Globus pallidus (tissue), 1 donor: ENCODE measurements at regions not wholly inside any gene's neighbourhood (a gene's known extent, or its start where the extent isn't known, plus 50 kb on each side); places are given as distances from the start of the nearest gene placed in this dataset.
"Not testable (repeated sequence)": the region's sequence is repeated elsewhere in the genome, so short reads cannot be mapped to it uniquely, and the experiment has no call there.

Experiments used
- DNase-seq: peaks from one replicate; pipeline ENCODE4 v3.0.0-alpha.2; 2015; ENCODE audit warnings: low spot score

DNA sequence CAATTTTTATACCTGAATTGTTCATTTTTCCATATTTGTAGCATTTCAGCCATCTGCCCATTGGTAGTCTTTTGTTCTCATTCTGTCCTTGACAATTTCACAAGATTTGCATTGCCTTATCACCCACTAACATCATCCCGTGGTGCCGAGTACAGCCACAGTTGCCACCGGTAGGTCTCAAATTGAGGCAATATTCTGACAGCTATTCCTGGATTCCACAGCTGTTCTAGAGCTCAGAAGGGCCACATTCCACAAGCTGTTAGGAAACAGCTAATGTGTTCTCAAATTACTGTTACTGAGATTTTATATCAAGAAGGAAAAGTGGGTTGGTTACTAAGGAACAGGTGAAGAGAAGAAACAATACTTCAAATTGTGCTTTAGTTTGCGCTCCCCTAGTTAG, 178.8 kb downstream of the RPRM start:
- no peak for DNase-seq

DNA sequence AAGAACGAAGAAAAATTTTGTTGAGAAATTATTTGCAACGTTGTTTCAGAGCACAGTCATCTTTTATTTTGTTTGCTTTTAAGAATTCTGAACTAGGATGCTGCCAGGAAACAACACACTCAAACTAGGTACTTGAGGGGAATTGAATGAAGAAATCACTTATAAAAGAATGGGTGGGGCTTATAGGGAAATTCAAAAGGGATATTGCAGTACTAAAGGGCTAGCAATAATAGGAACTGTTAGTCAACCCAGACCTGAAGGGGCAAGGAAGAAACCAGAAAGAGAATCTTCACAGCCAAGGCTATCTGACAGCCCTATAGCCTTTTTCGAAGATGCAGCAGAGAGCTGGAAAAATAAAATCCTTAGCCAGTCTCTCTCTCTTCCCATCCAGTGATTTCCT, 179.3 kb downstream of the RPRM start:
- no peak for DNase-seq

DNA sequence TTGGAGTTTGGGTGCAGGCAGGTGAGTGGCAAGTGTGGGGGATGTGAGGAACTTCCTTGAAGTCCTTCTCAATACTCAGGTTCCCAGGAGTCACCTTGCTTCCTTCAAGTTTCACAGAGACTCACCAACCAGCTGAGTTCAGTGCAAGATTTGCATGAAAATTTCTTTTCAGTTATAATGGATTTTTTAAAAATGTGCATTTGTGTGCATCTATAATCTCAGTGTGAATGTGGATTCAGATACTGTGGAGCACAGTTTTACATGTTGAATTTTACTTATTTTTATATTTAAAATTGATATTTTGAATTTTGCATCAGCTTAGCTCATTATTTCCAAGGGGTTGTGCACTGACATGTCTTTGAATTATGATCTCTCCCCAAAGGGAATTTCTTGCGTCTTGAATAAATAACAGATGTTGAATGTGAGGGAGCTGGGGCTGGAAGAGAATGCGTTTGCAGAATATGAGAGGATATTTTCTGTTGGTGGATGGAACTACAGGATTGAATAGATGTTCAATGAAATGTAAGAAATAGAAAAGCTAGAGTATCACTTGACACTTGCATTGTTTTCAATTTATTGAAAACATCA, 184.3 kb downstream of the RPRM start:
- DNase-seq = no peak

DNA sequence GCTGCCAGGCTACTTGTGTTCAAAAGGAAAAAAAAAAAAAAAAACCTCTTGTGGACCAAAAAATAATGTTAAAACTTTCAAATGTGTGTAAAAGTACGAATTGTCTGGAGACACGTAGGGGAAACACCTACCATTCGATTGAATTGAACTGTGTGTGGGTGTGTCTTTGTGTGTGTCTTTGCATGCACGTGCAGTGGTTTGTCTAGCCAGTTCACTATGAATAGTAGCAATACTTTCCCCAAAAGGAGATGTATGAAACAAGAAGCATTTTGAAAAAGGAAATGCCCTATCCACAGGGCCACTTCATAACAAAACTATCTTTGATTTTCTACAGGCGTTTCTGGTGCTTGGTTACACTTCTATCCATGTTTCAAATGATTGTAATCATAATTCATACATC, 186.8 kb downstream of the RPRM start:
- DNase-seq = no peak

DNA sequence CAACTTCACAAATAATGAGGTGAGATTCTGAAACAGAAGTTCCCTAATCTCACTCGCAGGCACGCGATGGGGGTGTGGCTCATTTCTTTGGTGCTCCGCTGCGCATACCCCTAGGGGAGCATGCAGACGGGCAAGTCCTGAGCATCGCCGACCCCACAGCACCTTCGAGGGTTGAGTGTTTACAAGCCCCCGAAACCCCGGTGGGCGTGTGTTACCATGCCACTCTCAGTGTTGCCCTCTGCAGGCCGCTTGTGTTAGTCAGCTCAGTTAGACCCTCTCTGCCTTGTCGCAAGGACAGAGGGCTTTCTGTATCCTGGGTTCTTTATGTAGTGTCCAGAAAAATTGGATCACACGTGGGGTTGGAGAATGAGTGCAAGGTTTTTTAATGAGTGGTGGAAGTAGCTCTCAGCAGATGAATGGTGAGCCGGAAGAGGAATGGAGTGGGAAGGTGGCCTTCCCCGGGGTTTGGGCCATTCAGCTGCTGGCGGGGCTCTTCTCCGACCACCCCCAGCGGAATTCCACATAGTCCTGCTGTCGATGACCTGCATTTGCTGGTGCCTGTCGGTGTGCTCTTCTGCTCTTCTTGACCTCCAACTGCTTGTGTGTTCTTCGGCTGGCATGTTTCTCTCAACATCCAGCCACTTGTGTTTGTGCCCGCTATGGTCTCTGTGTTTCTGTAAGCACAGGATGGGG, 191.3 kb downstream of the RPRM start:
- DNase-seq = peak; percentile 5

DNA sequence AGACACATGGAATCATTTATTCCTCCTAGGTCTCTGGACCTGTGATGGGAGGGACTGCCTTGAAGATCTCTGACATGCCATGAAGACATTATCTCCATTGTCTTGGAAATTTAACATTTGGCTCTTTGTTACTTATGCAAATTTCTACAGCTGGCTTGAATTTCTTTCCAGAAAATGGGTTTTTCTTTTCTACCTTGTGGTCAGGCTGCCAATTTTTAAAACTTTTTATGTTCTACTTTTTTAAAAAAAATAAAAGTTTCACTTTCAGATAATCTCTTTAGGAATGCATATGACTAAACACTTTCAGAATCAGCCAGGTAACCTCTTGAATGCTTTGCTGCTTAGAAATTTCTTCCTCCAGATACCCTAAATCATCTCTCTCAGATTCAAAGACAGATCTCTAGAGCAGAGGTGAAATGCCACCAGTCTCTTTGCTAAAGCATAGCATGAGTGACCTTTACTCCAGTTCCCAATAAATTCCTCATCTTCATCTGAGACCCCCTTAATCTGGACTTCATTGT, 209.6 kb downstream of the RPRM start:
- no peak for DNase-seq

DNA sequence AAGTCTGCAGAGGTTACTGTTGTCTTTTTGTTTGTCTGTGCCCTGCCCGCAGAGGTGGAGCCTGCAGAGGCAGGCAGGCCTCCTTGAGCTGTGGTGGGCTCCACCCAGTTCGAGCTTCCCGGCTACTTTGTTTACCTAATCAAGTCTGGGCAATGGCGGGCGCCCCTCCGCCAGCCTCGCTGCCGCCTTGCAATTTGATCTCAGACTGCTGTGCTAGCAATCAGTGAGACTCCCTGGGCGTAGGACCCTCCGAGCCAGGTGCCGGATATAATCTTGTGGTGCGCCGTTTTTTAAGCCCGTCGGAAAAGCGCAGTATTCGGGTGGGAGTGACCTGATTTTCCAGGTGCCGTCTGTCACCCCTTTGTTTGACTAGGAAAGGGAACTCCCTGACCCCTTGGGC, 221.7 kb downstream of the RPRM start:
- DNase-seq = not testable (repeated sequence)

DNA sequence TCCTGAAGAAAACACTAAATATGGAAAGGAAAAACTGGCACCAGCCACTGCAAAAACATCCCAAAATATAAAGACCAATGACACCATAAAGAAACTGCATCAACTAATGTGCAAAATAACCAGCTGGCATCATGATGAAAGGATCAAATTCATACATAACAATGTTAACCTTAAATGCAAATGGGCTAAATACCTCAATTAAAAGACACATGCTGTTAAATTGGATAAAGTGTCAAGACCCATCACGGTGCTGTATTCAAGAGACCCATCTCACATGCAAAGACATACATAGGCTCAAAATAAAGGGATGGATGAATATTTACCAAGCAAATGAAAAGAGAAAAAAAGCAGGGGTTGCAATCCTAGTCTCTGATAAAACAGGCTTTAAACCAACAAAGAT, 231.9 kb downstream of the RPRM start:
- DNase-seq = not testable (repeated sequence)

DNA sequence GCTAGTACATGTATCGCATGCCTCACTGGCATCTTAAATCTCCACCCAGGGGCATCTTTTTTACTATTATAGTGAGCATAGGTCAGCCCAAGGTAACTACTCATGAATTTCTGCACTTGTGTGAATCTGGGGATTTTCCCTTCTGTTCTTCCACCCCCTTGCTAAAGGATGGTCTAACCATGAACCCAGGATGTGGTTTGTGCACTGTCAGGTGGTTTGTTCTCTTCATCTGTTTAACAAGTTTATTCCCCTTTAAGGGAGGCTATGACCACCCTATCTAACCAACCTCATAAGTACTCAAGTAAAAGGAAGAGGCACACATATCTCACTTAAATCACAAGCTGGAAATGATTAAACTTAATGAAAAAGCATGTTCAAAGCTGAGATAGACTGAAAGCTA, 243.0 kb downstream of the RPRM start:
- DNase-seq = no peak

DNA sequence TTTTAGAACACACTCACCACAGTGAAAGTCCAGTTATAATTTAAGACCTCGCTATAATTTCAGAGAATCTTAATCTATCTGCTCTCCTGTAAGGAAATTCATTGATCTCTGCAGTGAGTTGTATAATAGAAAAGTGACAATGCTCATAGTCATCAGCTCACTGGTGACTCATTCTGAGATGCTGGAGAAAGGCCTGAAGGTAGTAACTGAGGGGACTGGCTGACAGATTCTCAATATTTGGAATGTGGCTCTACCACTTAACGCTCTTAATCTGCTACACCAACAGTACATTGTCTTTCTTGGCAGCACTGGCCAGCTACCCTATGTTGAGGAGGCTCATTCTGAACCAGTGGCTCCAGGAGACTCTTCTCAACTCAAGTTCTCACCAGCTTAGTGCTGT, 246.1 kb downstream of the RPRM start:
- DNase-seq = no peak

DNA sequence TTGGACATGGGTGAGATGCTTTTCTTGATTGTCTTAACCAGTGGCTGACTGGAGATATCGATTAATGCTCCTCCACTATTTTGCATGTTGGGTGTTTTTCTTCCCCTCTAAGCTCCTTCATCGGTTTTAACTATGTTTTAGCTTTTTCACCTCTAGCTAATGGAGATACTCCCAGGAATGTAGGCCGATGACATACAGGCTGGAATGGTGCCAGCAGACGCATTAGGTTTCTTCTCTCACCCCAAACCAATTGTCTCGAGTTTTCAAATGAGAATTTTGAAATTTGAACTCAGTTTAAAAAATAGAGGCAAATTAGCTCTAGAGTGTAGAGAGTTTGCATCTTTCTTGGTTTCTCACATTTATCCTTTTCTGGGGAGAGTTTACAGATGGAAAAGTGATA, 247.6 kb downstream of the RPRM start:
- no peak for DNase-seq

DNA sequence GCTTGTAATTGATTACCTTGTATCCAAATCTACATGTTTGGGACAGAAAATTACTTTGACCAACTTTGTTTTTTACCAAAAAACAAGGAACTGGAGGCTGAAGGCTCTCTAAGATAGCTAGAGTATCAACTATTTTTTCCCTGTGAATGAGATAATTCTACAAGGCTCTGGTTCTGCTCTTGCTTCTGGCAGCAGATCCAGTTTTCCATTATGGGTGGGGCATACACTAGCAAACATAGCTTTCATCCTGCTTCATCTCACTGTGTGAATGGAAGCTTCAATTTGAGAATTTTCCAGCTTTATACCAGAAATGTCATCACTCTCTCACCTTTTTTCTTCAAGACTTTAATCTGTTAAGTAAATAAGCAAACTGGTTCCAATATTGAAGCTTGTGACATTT, 249.7 kb downstream of the RPRM start:
- no peak for DNase-seq

DNA sequence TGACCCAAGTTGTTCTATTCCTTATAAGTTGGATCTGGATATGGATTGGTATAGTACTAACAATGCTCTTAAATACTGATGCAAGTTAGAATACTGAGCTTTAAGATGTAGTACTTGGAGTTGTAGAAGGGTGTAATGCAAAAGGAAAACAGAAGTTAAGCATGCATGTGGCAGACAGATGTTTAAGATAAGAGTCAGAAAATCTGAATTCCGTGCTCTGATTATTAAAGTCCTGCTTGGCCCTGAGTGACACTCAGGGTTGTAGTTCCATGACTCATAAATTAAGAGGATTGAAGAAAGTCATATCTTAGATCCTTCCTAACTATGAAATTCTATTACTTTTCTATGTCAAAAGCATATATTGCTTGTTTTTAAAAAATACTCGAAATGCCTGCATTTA, 250.6 kb downstream of the RPRM start:
- no peak for DNase-seq

DNA sequence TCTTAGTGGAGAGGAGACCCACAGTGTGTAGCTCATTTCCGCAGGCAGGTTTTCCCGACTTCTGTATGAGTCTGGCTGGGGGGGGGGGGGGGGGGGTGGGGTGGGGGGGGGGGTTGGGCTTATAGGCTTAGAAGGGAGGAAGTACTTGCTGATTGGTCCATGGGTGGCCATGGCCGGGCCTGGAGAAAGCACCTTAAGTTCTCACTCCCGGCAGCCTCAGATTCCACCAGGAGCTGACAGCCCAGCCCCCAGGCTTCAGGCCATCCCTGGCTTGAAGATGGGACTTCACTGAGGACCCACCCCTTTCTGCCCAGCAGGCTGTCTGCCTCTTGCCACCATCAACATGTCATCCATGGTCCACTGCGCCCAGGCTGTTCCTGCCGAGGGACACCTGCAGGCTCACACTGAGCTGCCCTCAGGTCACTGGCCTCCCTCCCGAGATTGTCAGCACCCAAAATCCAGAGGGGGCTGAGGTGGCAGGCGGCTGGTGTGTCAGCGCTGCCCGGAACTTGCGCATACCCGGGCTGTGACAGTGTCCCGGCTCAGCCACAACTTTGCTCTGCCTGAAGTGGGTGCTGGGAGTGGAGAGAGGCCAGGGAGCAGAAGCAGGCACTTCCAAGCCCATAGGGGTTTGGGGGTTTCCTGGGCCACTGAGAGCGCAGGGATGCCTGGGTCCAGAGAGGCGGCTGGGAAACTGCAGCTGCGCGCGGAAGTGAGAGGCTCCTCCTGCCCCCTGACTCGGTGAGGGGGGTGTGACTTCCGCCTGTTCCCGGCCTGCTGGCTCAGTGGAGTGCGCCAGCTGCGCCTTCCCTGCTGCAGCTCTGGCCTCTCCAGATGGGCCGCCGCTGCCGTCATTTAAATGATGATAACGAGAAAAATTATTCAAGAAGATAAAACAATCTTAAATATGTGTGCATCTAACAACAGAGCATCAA, 256.1 kb downstream of the RPRM start:
- DNase-seq = no peak

DNA sequence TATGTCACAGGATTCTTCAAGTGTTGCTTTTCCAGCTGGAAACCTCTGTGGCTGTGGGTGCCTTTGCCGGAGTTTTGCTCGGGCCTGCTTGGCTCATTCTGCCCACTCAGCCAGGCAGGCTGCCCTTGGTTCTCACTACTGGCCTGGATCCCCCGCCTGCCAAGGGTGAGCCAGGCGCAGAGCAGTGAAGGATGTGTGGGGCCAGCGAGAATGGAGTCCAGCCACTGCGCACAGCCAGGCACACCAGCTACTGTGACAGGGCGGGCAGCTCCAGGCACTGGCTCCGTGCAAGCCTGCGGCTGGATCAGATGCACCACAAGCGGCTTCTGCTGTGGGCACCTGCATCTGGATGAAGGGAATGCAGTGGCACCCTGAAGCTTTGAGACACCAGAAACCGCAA, 257.1 kb downstream of the RPRM start:
- DNase-seq = no peak

DNA sequence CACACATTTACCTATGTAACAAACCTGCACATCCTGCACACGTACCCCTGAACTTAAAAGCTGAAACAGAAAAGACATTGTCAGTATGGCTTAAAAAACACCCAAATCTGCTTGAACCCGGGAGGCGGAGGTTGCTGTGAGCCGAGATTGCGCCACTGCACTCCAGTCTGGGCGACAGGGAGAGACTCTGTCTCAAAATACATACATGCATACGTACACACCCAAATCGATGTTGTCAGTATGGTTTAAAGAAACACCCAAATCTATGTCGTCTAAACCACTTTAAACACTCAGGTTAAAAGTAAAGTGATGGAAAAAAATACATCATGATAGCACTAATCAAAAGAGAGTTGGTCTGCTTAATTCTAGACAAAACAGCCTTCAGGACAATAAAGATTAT, 257.5 kb downstream of the RPRM start:
- DNase-seq = no peak

DNA sequence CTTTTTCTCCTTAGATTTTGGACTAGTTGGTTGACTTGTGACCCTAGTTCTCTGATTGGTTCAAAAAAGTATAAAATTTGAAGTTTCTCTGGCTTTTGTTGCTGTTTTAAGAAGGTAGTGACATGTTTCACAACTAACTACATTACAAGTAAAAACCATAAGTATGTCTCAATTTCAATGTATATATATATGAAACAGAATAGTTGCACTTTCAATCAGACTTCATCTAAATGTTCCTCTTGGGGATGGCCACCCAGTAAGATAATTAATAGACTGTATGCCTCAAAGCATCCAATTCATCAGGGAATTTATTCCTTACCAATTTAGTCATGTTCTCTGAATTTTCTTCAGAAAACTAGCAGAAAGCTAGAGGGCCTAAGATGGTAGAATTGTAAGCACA, 259.7 kb downstream of the RPRM start:
- DNase-seq = no peak

DNA sequence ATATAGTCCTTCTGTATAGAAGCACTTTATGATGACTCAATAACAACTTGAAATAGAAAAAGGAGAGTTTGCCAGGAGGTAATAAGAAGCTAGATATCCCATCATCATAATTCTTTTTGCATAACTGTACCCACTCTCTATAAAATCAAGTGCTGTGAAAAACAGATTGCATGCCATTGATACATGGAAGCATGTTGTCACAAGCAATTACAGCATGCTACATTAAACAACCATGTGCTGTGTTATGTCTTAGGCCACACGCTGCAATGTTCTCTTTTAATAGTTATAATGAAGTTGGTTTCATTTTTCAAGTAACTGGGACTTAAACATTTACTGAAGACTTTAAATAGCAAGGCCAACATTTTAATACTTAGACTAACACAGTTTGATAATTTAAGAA, 264.2 kb downstream of the RPRM start:
- DNase-seq = no peak

DNA sequence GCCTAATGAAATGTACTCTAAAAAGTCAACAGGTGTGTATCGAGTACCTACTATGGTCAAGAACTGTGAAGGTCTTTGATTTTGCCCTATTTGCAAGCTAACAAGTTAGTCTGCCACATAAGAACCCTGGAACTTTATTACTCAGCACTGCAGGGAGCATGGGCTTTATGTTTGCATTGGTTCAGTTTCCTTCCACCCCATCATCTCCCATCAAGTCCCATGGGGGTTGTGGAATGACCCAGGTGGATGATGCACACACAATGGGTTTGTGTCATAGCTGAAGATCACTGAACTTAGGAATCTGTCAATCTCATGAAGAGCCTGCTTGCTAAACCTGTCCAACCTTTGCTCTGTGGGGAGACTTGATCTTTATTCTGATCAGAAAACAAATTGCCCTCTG, 265.5 kb downstream of the RPRM start:
- DNase-seq = no peak

DNA sequence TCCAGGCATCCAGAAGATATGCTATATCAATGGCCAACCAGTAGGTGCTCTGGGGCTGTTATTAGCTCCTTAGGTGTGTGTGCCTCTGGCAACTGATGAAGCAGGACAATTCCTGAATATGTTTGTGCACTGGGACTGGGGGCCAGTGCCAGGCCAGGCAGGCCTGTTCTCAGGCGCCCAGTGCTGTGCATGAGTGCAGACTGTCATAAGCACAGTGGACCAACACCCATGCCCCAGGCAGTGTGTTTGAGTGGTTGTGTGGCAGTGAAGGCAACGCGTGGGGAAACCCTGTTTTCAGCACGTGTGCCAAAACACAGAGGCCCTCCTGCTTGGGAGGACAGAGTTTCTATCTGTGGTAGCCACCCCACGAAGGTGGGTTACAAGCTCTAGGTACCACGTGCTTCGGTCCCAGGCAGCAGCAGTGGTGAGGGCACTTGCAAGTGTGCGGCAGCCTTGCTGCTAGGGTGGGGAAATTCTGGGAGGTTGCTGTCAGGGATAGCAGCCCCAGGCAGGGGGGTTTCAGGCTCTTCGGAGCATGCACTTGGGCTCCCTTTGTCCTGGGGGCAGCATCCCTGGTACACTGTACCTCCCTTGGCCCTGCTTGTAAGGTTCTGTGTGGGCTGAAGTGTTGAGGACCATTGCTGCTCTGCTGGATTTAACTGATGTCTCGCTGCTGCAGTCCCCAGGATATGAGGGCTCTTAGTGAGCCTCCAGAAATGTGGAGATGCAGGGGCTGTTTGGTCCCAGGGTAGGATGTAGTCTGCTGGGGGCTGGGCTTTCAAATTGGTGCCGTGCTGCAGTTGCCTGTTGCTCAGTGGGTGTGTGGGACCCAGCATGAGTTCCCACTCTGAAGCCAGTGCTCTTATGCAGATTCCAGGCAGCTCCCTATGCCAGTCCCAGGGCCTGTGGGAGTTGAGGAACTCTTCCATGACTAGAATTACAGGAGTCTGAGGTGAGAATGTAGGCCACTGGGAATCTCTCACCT, 280.9 kb downstream of the RPRM start:
- no peak for DNase-seq

DNA sequence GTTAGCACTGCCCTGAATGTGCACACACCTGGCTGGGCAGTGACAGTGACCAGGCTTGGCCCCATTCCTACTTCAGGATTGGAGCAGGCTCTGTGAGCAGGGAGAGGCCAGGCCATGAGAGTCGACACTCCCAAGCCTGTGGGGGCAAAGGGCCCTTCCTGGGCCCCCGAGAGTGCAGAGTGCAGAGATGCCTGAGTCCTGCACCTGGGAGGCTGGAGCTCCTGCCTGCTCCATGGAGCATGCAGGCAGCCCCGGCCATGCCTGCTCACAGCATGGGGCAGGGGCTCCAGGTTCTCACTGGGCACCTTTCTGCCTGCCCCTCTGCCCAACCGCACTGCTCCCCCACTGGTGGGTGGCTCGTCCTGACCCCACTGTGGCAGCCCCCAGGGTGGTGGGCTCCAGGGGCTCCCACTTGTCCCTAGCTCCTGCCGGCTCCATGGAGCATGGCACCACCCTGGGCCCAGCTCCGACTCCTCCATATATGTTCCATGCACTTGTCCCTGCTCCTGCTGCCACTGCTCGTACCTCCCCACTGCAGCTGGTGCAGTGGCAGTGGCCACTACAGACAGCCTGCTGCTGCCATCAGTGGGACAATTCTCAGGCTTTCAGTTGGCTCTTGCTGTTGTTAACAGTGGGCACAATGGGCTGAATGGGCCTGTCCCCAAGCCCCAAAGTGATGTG, 282.0 kb downstream of the RPRM start:
- no peak for DNase-seq
